ENCODE measurements at regions not wholly inside any gene's neighbourhood (a gene's known extent, or its start where the extent isn't known, plus 50 kb on each side); places are given as distances from the start of the nearest gene placed in this dataset.

DNA sequence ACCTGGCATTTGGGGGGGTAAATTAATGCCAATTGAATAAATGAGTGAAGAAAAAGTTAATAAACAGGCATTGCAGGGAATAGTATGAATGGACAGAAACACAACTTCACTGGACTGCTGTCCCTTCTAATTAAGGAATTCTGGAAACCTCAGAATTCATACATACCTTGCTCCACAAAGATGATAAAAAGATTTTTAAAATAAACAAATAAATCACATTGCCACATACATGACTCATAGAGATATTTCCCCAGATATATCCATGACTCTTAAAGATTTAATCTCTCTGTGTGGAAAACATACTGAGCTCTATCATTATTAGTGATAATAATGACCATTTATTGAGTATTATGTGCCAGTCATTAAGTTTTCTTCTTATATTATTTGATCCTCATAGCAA, 469.0 kb upstream of the MEF2C start:
- peak; percentile 5 for FAIRE-seq
- TF ChIP-seq POLR2AphosphoS5 (IDR thresholded peaks at IDR 0.05; ENCODE audit: low read depth, low read length), result no peak
- no peak for TF ChIP-seq POLR2A (IDR thresholded peaks at IDR 0.05; ENCODE audit: low read depth, low read length)
- TF ChIP-seq TAF1 (IDR thresholded peaks at IDR 0.05; ENCODE audit: borderline replicate concordance, low read depth, low read length), result no peak
- no peak for DNase-seq (ENCODE audit: insufficient read length)

DNA sequence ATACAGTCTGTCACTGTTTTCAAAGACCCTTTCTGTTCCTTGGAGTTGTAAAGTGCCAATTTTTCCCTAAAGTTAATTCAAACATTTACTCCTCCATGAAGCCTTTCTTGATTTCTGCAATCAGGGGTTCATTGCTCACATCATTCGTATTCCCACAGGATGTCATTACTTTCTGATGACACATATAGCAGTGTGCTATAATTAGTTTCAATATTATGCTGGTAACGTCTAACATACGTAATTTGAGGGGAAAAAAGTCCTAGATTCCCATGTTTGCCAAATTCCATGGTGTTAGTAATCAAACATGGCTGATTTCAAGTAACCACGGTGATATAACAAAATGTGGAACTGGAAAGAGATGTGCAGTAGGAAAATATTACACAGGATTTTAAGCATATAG, 468.2 kb upstream of the MEF2C start:
- DNase-seq (ENCODE audit: insufficient read length) (no peak), FAIRE-seq (peak; percentile 77)
- no peak for TF ChIP-seq POLR2AphosphoS5 (IDR thresholded peaks at IDR 0.05; ENCODE audit: low read depth, low read length)
- no peak for TF ChIP-seq POLR2A (IDR thresholded peaks at IDR 0.05; ENCODE audit: low read depth, low read length)
- TF ChIP-seq TAF1 (IDR thresholded peaks at IDR 0.05; ENCODE audit: borderline replicate concordance, low read depth, low read length), result no peak

DNA sequence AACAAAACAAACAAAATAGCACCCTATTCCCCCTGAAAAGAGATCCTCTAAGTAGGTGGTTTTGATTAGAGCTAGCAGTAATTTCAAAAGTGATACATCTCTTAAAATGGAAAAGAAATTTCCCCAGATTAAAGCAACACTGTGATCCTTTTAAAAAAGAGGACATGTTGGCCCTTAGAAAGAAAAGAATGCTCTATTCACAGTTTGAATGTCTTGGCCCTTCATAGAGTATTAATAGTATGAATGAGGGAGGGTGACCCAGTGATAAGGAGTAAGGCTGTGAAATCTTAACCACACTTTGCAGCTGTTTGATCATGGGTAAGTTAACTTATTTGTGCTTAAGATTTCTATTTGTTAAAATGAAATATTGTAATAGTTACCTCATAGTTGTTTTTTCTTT, 467.7 kb upstream of the MEF2C start:
- FAIRE-seq (no peak), DNase-seq (ENCODE audit: insufficient read length) (no peak)
- TF ChIP-seq POLR2AphosphoS5 (IDR thresholded peaks at IDR 0.05; ENCODE audit: low read depth, low read length), result no peak
- TF ChIP-seq TAF1 (IDR thresholded peaks at IDR 0.05; ENCODE audit: borderline replicate concordance, low read depth, low read length), result no peak
- TF ChIP-seq POLR2A (IDR thresholded peaks at IDR 0.05; ENCODE audit: low read depth, low read length), result no peak

DNA sequence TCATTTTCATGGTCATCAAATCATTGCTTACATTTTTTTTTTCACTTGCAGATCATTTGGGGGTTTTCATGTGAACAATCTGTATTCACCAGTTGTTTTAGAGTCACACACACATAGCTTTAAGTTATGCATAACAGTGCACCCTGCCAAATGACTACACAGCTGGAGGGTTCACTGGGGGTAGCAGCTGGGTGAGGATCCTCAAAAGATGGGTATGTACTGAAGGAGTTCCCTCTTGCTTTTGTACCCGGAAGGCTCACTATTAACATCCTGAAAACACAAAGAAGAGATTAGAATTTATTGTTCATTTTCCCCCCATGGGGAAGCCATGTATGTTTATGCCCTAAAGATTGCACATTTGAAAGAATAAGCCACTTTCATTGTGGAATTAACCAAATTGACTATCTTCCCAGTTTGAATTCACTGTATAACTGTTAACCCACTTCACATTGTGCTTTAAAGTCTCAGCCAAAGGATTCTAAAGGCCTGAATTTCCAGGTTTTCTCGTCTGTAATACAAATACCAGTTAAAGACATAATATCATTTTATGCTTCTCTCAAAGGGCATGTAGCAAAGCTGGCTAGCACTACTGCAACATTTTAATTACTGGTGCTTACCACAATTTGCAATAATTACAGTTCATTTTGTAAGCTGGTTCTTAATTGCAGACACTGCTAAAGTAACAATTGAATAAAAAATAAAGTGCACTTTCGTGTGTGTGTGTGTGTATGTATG, 466.4 kb upstream of the MEF2C start:
- DNase-seq (ENCODE audit: insufficient read length) (no peak), FAIRE-seq (peak; percentile 78)
- TF ChIP-seq POLR2A (IDR thresholded peaks at IDR 0.05; ENCODE audit: low read depth, low read length) (no peak), POLR2AphosphoS5 (IDR thresholded peaks at IDR 0.05; ENCODE audit: low read depth, low read length) (no peak), TAF1 (IDR thresholded peaks at IDR 0.05; ENCODE audit: borderline replicate concordance, low read depth, low read length) (no peak)

DNA sequence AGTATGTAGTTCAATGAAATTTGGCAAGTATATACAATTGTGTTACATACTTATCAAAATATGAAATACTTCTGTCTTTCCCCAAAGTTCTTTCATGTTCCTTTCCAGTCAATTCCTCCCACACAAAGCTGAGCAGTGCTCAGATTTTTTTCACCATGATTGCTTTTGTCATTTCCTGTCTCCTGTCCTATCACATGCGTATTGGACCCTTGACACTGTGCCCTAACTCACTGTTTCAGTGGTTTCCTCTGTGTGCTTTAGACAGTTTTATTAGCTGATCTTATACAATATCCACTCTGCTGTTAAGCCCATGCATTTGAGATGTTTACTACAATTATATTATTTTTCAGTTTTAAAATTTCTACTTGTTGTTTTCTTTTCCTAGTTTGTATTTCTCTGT, 463.6 kb upstream of the MEF2C start:
- peak; percentile 40 for FAIRE-seq
- DNase-seq (ENCODE audit: insufficient read length), result no peak
- no peak for TF ChIP-seq POLR2A (IDR thresholded peaks at IDR 0.05; ENCODE audit: low read depth, low read length)
- no peak for TF ChIP-seq POLR2AphosphoS5 (IDR thresholded peaks at IDR 0.05; ENCODE audit: low read depth, low read length)
- TF ChIP-seq TAF1 (IDR thresholded peaks at IDR 0.05; ENCODE audit: borderline replicate concordance, low read depth, low read length), result no peak

DNA sequence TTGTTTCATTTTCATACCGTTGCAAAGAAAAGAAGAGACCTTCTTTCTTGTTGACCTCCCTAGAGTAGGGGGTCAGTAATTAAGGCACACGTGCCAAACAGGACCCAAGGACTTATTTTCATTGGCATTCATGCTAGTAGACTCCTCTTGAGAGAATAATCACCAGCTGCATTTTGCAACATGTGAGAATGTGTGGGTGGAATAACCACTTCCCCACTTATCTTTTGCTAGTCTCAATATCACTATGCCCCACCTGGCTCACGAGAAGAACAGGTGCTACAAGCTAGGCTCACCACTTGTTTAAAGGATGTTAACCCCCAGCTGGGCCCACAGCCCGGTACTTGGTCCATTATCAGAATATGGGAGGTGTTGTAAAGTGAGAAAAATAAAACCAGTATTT, 460.7 kb upstream of the MEF2C start:
- DNase-seq (ENCODE audit: insufficient read length) (no peak), FAIRE-seq (peak; percentile 98)
- 0 out of 2 replicates have a peak, but pooled peaks have one; percentile 41 for TF ChIP-seq TAF1 (IDR thresholded peaks at IDR 0.05; ENCODE audit: borderline replicate concordance, low read depth, low read length)
- TF ChIP-seq POLR2A (IDR thresholded peaks at IDR 0.05; ENCODE audit: low read depth, low read length), result no peak
- peak; percentile 93 for TF ChIP-seq POLR2AphosphoS5 (IDR thresholded peaks at IDR 0.05; ENCODE audit: low read depth, low read length)

DNA sequence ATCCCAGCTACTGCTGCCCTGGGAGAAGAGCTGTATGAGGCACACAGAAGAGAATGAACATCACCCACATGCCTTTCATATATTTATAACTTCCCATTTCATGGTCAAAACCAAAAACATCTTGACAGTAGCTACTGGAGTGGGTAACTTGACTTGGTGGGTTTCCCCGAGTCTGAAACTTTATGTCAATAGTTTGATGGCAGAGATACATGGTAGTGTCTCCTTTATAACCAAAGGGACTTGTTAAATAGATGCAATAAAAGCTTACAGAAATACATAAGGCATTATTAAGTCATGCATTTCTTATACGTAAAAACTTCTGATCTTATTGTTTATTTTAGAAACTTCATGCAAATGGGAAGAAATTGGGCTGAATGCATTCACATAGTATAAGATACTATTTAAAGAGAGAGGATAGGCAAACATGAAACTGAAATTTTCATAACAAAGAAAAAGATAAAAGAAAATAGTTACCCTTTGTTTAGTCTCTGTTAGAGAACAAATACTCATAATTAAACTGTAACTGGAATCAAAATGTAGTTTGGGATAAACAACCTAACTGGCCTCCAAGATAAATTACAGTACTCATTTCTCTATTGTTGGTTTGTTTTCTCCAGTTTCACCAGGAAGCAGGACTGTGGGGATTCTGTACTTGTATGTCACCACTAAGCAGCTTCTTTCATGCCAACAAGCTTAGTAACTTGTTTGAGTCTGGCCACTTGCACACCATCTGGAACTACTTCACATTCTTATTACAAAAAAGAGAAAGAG, 459.3 kb upstream of the MEF2C start:
- DNase-seq (ENCODE audit: insufficient read length), result no peak
- FAIRE-seq, result peak; percentile 96

DNA sequence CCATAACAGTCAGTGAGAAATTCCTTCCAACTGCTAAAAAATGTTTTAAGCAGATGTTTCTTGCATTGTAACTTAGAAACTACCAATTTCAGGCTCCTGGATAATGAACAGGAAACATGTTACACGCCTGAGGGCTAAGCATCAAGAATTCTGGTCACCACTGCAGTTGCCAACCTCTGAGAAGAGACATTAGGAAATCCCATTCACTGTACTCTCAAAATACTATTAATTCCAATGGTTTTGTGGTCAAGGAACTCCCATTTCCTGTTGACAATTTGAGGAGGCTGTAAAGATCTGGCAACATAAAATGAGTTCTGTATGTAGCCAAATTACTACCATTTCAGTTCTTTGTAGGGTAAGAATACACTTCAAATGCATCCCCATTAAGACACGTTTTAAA, 456.0 kb upstream of the MEF2C start:
- TF ChIP-seq TAF1 (IDR thresholded peaks at IDR 0.05; ENCODE audit: borderline replicate concordance, low read depth, low read length) (no peak), POLR2A (IDR thresholded peaks at IDR 0.05; ENCODE audit: low read depth, low read length) (no peak), POLR2AphosphoS5 (IDR thresholded peaks at IDR 0.05; ENCODE audit: low read depth, low read length) (no peak)
- DNase-seq (ENCODE audit: insufficient read length), result no peak
- no peak for FAIRE-seq

More for the DNA sequence above, 459.3 kb upstream of the MEF2C start:
- TF ChIP-seq TAF1 (IDR thresholded peaks at IDR 0.05; ENCODE audit: borderline replicate concordance, low read depth, low read length) (no peak), POLR2AphosphoS5 (IDR thresholded peaks at IDR 0.05; ENCODE audit: low read depth, low read length) (no peak), POLR2A (IDR thresholded peaks at IDR 0.05; ENCODE audit: low read depth, low read length) (no peak; the same call in 1 of the 2 replicates)

DNA sequence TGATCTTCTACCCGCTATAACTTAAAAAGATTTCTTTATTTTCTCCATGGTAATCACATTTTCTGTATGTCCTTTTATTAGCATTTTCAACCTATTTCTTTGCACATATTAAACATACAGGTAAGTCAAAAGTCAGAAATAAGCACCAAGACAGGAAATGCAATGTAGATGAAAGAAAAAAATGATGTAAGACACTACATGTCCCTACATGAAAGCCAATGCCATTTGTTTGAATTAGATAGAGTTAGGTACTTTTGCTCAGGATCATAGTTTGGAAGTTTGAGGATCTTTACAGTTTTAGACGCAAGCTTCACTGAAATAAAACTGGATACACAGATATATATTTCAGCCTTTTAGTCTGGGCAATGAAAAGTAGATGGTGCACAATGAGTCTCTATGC, 453.1 kb upstream of the MEF2C start:
- TF ChIP-seq POLR2AphosphoS5 (IDR thresholded peaks at IDR 0.05; ENCODE audit: low read depth, low read length), result no peak
- no peak for TF ChIP-seq POLR2A (IDR thresholded peaks at IDR 0.05; ENCODE audit: low read depth, low read length)
- no peak for TF ChIP-seq TAF1 (IDR thresholded peaks at IDR 0.05; ENCODE audit: borderline replicate concordance, low read depth, low read length)
- no peak for FAIRE-seq
- DNase-seq (ENCODE audit: insufficient read length), result no peak

DNA sequence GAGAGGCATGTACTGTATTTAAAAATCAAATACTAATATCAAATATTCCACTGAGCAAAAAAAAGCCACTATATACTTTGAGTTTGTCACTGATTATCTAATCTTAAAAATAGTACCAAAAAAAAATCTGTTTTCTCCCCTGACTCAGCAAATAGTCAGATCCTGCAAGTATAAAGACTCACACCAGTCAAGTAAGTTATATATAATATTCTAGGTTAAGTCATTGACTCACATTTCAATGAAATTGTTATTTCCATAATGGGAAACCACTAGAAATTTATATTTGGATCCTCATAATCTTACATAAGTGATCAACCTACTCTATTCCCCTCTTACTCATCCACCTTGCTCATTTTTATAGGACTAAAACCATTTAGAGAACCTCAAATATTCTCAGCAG, 447.2 kb upstream of the MEF2C start:
- FAIRE-seq (no peak), DNase-seq (ENCODE audit: insufficient read length) (no peak)
- no peak for TF ChIP-seq POLR2A (IDR thresholded peaks at IDR 0.05; ENCODE audit: low read depth, low read length)
- TF ChIP-seq TAF1 (IDR thresholded peaks at IDR 0.05; ENCODE audit: borderline replicate concordance, low read depth, low read length), result no peak
- TF ChIP-seq POLR2AphosphoS5 (IDR thresholded peaks at IDR 0.05; ENCODE audit: low read depth, low read length), result no peak

DNA sequence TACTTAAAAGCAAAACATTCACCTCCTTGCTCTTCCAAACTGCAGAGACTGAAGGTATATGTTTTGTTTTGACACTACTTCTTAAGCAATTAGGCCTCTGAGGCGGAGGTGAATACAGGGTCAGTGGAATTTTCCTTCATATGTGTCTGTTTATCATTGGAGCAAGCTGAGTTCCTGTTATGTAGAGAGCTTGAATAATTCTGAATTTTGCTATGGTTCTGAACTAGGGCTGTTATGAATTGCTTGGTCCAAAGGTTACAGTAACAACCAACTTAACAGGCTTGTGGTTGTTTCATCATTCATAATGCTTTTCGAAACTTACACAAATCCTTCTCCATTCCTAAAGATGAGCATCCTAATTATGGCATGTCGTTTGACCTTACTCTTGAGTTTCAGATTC, 444.6 kb upstream of the MEF2C start:
- TF ChIP-seq POLR2A (IDR thresholded peaks at IDR 0.05; ENCODE audit: low read depth, low read length) (no peak), TAF1 (IDR thresholded peaks at IDR 0.05; ENCODE audit: borderline replicate concordance, low read depth, low read length) (no peak), POLR2AphosphoS5 (IDR thresholded peaks at IDR 0.05; ENCODE audit: low read depth, low read length) (no peak)
- no peak for DNase-seq (ENCODE audit: insufficient read length)
- no peak for FAIRE-seq

DNA sequence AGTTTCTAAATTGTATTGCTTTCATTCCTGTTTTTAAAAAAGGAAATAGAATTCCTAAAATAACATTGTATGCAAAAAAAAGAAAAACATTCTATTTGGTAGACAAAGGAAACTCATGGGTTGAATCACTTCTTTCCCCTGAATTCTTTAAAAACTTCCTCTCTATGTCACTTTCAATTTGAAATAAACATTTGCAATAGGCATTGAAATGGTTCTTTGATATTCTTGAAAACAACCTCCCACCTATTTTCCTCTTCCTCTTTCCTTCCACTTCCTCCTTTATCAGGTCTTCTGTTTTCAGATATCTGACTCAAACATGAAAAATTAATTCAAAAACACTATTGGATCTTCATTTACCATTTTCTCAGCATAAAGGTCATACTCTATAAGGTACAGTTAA, 442.0 kb upstream of the MEF2C start:
- no peak for TF ChIP-seq TAF1 (IDR thresholded peaks at IDR 0.05; ENCODE audit: borderline replicate concordance, low read depth, low read length)
- no peak for TF ChIP-seq POLR2A (IDR thresholded peaks at IDR 0.05; ENCODE audit: low read depth, low read length)
- TF ChIP-seq POLR2AphosphoS5 (IDR thresholded peaks at IDR 0.05; ENCODE audit: low read depth, low read length), result no peak
- peak; percentile 9 for FAIRE-seq
- DNase-seq (ENCODE audit: insufficient read length), result no peak

Measured in GM12892 (cell line).